ENCODE measurements at regions not wholly inside any gene's neighbourhood (a gene's known extent, or its start where the extent isn't known, plus 50 kb on each side); places are given as distances from the start of the nearest gene placed in this dataset.
"Not testable (repeated sequence)": the region's sequence is repeated elsewhere in the genome, so short reads cannot be mapped to it uniquely, and the experiment has no call there.

GRCh38 chr20:47968541-47969310 is 183.4 kb upstream of the SULF2 start:
- no peak overlapping the region for H3K4me3 Mint-ChIP-seq
- peaks cover 0 to 4% (median 0%) of the 10 kb centered on the region in 3 donors for H3K9me3 Mint-ChIP-seq
- H3K4me1 Mint-ChIP-seq: no peaks in the 10 kb centered on the region
- H3K27ac Mint-ChIP-seq: no peak overlapping the region
- H3K27me3 Mint-ChIP-seq: peaks cover 9% of the 10 kb centered on the region
- H3K36me3 Mint-ChIP-seq: no peaks in the 10 kb centered on the region

GRCh38 chr20:47964149-47964548 is 178.9 kb upstream of the SULF2 start:
- Mint-ChIP-seq H3K36me3 (no peaks in the 10 kb centered on the region), H3K4me3 (no peak overlapping the region), H3K4me1 (no peaks in the 10 kb centered on the region), H3K27ac (no peak overlapping the region), H3K27me3 (peaks cover 4% of the 10 kb centered on the region), H3K9me3 (no peaks in the 10 kb centered on the region)

GRCh38 chr20:47963022-47963421 is 177.7 kb upstream of the SULF2 start:
- H3K4me1 Mint-ChIP-seq: no peaks in the 10 kb centered on the region
- no peak overlapping the region for H3K4me3 Mint-ChIP-seq
- no peak overlapping the region for H3K27ac Mint-ChIP-seq
- no peaks in the 10 kb centered on the region for H3K36me3 Mint-ChIP-seq
- peaks cover 6% of the 10 kb centered on the region for H3K27me3 Mint-ChIP-seq
- H3K9me3 Mint-ChIP-seq: no peaks in the 10 kb centered on the region

- Mint-ChIP-seq H3K27me3 (peaks cover 10% of the 10 kb centered on the region), H3K36me3 (no peaks in the 10 kb centered on the region), H3K27ac (no peak overlapping the region), H3K9me3 (no peaks in the 10 kb centered on the region), H3K4me1 (no peaks in the 10 kb centered on the region), H3K4me3 (no peak overlapping the region)
These were observed 177.1 kb upstream of the SULF2 start for GRCh38 chr20:47962286-47962963.

- peaks cover 13% of the 10 kb centered on the region for H3K27me3 Mint-ChIP-seq
- no peaks in the 10 kb centered on the region for H3K9me3 Mint-ChIP-seq
- H3K4me3 Mint-ChIP-seq: no peak overlapping the region
- no peaks in the 10 kb centered on the region for H3K36me3 Mint-ChIP-seq
- H3K27ac Mint-ChIP-seq: no peak overlapping the region
- H3K4me1 Mint-ChIP-seq: no peaks in the 10 kb centered on the region
These were observed 175.7 kb upstream of the SULF2 start for GRCh38 chr20:47960769-47961541.

GRCh38 chr20:47960277-47960676 is 175.0 kb upstream of the SULF2 start:
- Mint-ChIP-seq H3K27ac (no peak overlapping the region), H3K27me3 (peaks cover 15% of the 10 kb centered on the region), H3K9me3 (no peaks in the 10 kb centered on the region), H3K4me1 (no peaks in the 10 kb centered on the region), H3K36me3 (peaks cover 1% of the 10 kb centered on the region), H3K4me3 (no peak overlapping the region)

- not testable (repeated sequence) for H3K9me3 Mint-ChIP-seq, H3K4me3 Mint-ChIP-seq
These were observed 172.9 kb upstream of the SULF2 start for GRCh38 chr20:47957989-47958801.

GRCh38 chr20:47957135-47957534 is 171.9 kb upstream of the SULF2 start:
- H3K27me3 Mint-ChIP-seq: peaks cover 22% of the 10 kb centered on the region
- peaks cover 3% of the 10 kb centered on the region for H3K36me3 Mint-ChIP-seq
- no peaks in the 10 kb centered on the region for H3K4me1 Mint-ChIP-seq
- no peaks in the 10 kb centered on the region for H3K9me3 Mint-ChIP-seq
- H3K4me3 Mint-ChIP-seq: no peak overlapping the region
- no peak overlapping the region for H3K27ac Mint-ChIP-seq

More at GRCh38 chr20:47957989-47958801, 172.9 kb upstream of the SULF2 start:
- not testable (repeated sequence) for H3K27ac Mint-ChIP-seq, H3K4me1 Mint-ChIP-seq, H3K36me3 Mint-ChIP-seq
- H3K27me3 Mint-ChIP-seq: peaks cover 18% of the 10 kb centered on the region

GRCh38 chr20:47956268-47956995 is 171.2 kb upstream of the SULF2 start:
- Mint-ChIP-seq H3K4me3 (no peak overlapping the region), H3K36me3 (peaks cover 3% of the 10 kb centered on the region)

GRCh38 chr20:47953471-47953870 is 168.2 kb upstream of the SULF2 start:
- Mint-ChIP-seq H3K4me1 (no peaks in the 10 kb centered on the region), H3K4me3 (no peak overlapping the region), H3K27ac (no peak overlapping the region), H3K9me3 (no peaks in the 10 kb centered on the region), H3K27me3 (peaks cover 19% of the 10 kb centered on the region), H3K36me3 (peaks cover 3% of the 10 kb centered on the region)

More at GRCh38 chr20:47956268-47956995, 171.2 kb upstream of the SULF2 start:
- Mint-ChIP-seq H3K4me1 (no peaks in the 10 kb centered on the region), H3K27me3 (peaks cover 22% of the 10 kb centered on the region), H3K27ac (no peak overlapping the region), H3K9me3 (no peaks in the 10 kb centered on the region)

- Mint-ChIP-seq H3K27ac (no peak overlapping the region), H3K27me3 (peaks cover 15% of the 10 kb centered on the region), H3K36me3 (peaks cover 3% of the 10 kb centered on the region), H3K4me1 (no peaks in the 10 kb centered on the region), H3K9me3 (peaks cover 0 to 2% (median 0%) of the 10 kb centered on the region in 3 donors), H3K4me3 (no peak overlapping the region)
These were observed 166.8 kb upstream of the SULF2 start for GRCh38 chr20:47952023-47952564.

GRCh38 chr20:47951521-47951971 is 166.3 kb upstream of the SULF2 start:
- H3K4me3 Mint-ChIP-seq: no peak overlapping the region
- peaks cover 15% of the 10 kb centered on the region for H3K27me3 Mint-ChIP-seq
- H3K9me3 Mint-ChIP-seq: peaks cover 0 to 2% (median 0%) of the 10 kb centered on the region in 3 donors
- H3K36me3 Mint-ChIP-seq: peaks cover 3% of the 10 kb centered on the region
- H3K27ac Mint-ChIP-seq: no peak overlapping the region
- H3K4me1 Mint-ChIP-seq: peaks cover 0 to 2% (median 2%) of the 10 kb centered on the region in 3 donors

GRCh38 chr20:47950913-47951283 is 165.6 kb upstream of the SULF2 start:
- H3K27ac Mint-ChIP-seq: no peak overlapping the region
- H3K9me3 Mint-ChIP-seq: peaks cover 0 to 2% (median 0%) of the 10 kb centered on the region in 3 donors
- H3K4me3 Mint-ChIP-seq: peak overlapping the region in 1 of 4 donors; percentile 30
- H3K36me3 Mint-ChIP-seq: peaks cover 3% of the 10 kb centered on the region
- peaks cover 0 to 2% (median 2%) of the 10 kb centered on the region in 3 donors for H3K4me1 Mint-ChIP-seq
- H3K27me3 Mint-ChIP-seq: peaks cover 13% of the 10 kb centered on the region

Measured in IgD-negative memory B cell (primary cell).